ENCODE measurements at regions not wholly inside any gene's neighbourhood (a gene's known extent, or its start where the extent isn't known, plus 50 kb on each side); places are given as distances from the start of the nearest gene placed in this dataset.

GRCh38 chr2:100764430-100764829 lies 55.5 kb upstream of the NPAS2 start:
- CTCF ChIA-PET, result no interaction called here
- H3K36me3 ChIP-seq (ENCODE audit: insufficient read depth, low read length), result no peaks in the 10 kb centered on the region
- POLR2A ChIA-PET, result no interaction called here
- H3K9me3 ChIP-seq (ENCODE audit: control insufficient read depth in 1 of 2, insufficient read depth in 1 of 2, low read length in 2 of 2), result no peaks in the 10 kb centered on the region
- Mint-ChIP-seq H3K36me3 (ENCODE audit: low read depth) (no peaks in the 10 kb centered on the region), H3K4me1 (ENCODE audit: low read depth) (no peaks in the 10 kb centered on the region), H3K27me3 (no peaks in the 10 kb centered on the region), H3K27ac (no peak overlapping the region), H3K9me3 (peaks cover 2% of the 10 kb centered on the region), H3K4me3 (no peak overlapping the region)
- H3K27me3 ChIP-seq (ENCODE audit: control insufficient read depth in 1 of 2, insufficient read depth in 2 of 2, low read length in 2 of 2), result no peaks in the 10 kb centered on the region
- intact Hi-C loops (cut with DNase I, micrococcal nuclease), result no loop called here
- no peak for TF ChIP-seq CTCF (IDR thresholded peaks at IDR 0.05)
- H3K4me3 ChIP-seq (ENCODE audit: low read length), result no peak overlapping the region
- DNase-seq (no peak), ATAC-seq (ENCODE audit: poor library complexity) (no peak)
- H3K27ac ChIP-seq (ENCODE audit: low read depth in 1 of 2, low read length in 2 of 2), result no peak overlapping the region
- H3K4me1 ChIP-seq (ENCODE audit: insufficient read depth, low read length), result no peaks in the 10 kb centered on the region

DNA sequence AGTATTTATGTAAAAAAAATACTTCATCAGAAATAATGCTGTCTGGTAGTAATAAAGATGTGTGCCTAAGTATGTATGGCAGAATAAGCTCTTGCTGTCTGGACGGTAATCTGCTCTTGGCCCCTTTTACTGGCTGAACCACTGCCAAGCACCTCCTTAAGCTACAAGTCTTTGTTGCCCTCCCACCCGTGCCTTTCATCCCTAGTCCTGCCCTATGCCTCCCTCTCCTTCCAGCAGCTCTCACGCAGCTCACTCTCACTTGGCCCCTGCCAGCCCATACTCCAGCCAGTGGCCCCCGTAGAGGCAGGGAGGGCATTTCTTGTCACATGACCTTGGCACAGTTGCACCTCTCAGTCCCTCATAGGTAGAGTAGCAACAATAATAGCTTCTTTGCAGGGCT lies 54.5 kb upstream of the NPAS2 start:
- Histone ChIP-seq H3K9me3 (ENCODE audit: control insufficient read depth in 1 of 2, insufficient read depth in 1 of 2, low read length in 2 of 2) (no peaks in the 10 kb centered on the region), H3K27me3 (ENCODE audit: control insufficient read depth in 1 of 2, insufficient read depth in 2 of 2, low read length in 2 of 2) (no peaks in the 10 kb centered on the region), H3K4me1 (ENCODE audit: insufficient read depth, low read length) (no peaks in the 10 kb centered on the region), H3K4me3 (ENCODE audit: low read length) (no peak overlapping the region), H3K27ac (ENCODE audit: low read depth in 1 of 2, low read length in 2 of 2) (no peak overlapping the region), H3K36me3 (ENCODE audit: insufficient read depth, low read length) (no peaks in the 10 kb centered on the region)
- H3K4me1 Mint-ChIP-seq (ENCODE audit: low read depth), result no peaks in the 10 kb centered on the region
- H3K27ac Mint-ChIP-seq, result no peak overlapping the region
- DNase-seq (no peak), ATAC-seq (ENCODE audit: poor library complexity) (no peak)
- H3K4me3 Mint-ChIP-seq, result no peak overlapping the region
- H3K9me3 Mint-ChIP-seq, result peaks cover 2% of the 10 kb centered on the region
- intact Hi-C loops (cut with DNase I, micrococcal nuclease), result no loop called here
- CTCF ChIA-PET, result no interaction called here
- H3K27me3 Mint-ChIP-seq, result no peaks in the 10 kb centered on the region
- no peak for TF ChIP-seq CTCF (IDR thresholded peaks at IDR 0.05)
- POLR2A ChIA-PET, result no interaction called here
- no peaks in the 10 kb centered on the region for H3K36me3 Mint-ChIP-seq (ENCODE audit: low read depth)

DNA sequence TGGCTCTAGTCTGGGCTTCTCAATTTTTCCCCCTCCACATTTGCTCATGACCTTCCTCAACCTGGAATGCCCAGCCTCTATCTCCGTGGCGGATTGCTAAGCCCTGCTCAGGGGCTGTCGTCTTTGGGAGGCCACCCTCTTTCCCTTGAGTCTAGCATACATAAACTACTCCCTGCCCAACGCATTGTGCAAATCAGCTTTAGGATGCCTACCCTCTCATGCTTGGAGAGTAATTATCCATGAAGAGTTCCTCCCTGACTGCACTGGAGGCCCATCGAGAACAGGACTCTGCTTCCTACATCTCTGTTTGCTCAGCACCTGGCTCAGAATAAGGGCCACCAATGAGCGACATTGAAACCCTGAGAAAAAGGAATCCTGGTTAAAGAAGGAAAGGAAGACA lies 53.7 kb upstream of the NPAS2 start:
- Histone ChIP-seq H3K4me3 (ENCODE audit: low read length) (no peak overlapping the region), H3K4me1 (ENCODE audit: insufficient read depth, low read length) (no peaks in the 10 kb centered on the region), H3K27me3 (ENCODE audit: control insufficient read depth in 1 of 2, insufficient read depth in 2 of 2, low read length in 2 of 2) (no peaks in the 10 kb centered on the region), H3K36me3 (ENCODE audit: insufficient read depth, low read length) (no peaks in the 10 kb centered on the region), H3K27ac (ENCODE audit: low read depth in 1 of 2, low read length in 2 of 2) (no peak overlapping the region), H3K9me3 (ENCODE audit: control insufficient read depth in 1 of 2, insufficient read depth in 1 of 2, low read length in 2 of 2) (no peaks in the 10 kb centered on the region)
- H3K4me1 Mint-ChIP-seq (ENCODE audit: low read depth), result no peaks in the 10 kb centered on the region
- POLR2A ChIA-PET, result no interaction called here
- no peak overlapping the region for H3K27ac Mint-ChIP-seq
- H3K9me3 Mint-ChIP-seq, result peaks cover 2% of the 10 kb centered on the region
- DNase-seq (no peak), ATAC-seq (ENCODE audit: poor library complexity) (no peak)
- no peaks in the 10 kb centered on the region for H3K36me3 Mint-ChIP-seq (ENCODE audit: low read depth)
- intact Hi-C loops (cut with DNase I, micrococcal nuclease), result no loop called here
- H3K27me3 Mint-ChIP-seq, result no peaks in the 10 kb centered on the region
- no peak overlapping the region for H3K4me3 Mint-ChIP-seq
- no peak for TF ChIP-seq CTCF (IDR thresholded peaks at IDR 0.05)
- CTCF ChIA-PET, result no interaction called here
